Panc1 (cell line): ENCODE measurements at regions not wholly inside any gene's neighbourhood (a gene's known extent, or its start where the extent isn't known, plus 50 kb on each side); places are given as distances from the start of the nearest gene placed in this dataset.

ENCODE experiments used
- ATAC-seq: fragments of 200-7000 bp; cut with Tn5 transposase; 2 replicates; pipeline ENCODE4 v1.9.1; 2020; ENCODE audit warnings: mild to moderate bottlenecking, moderate library complexity
- BruUV-seq: library from RNA; stranded (reverse); fragments of 400-500 nt; replicated peaks from 2 replicates; lab custom pipeline; 2021; lab: Mats Ljungman, UMichigan
- CTCF ChIA-PET: fragments of 300-600 bp; sonication (Branson Sonifier 250); formaldehyde crosslinking; loops from one replicate; lab custom pipeline; 2022; ENCODE audit warnings: antibody characterized with exemption; lab: Charles Lee
- POLR2A ChIA-PET: fragments of 300-600 bp; sonication (Branson Sonifier 250); formaldehyde crosslinking; loops from one replicate; lab custom pipeline; 2022; ENCODE audit warnings: antibody characterized with exemption; lab: Charles Lee
- DNase-seq: peaks from one replicate; pipeline ENCODE4 v3.0.0-alpha.2; 2010; ENCODE audit warnings: low read depth, low spot score
- H3K27ac ChIP-seq: 2 replicates; pipeline ENCODE4 v1.5.1; 2011; ENCODE audit warnings: mild to moderate bottlenecking, low read length, inconsistent platforms
- H3K27me3 ChIP-seq: fragments of 200-500 bp; sonication (Bioruptor generic); 2 replicates; pipeline ENCODE4 v1.6.0; 2014; ENCODE audit warnings: low read length, inconsistent platforms; ENCODE audit not compliant: control insufficient read depth, insufficient read depth
- H3K36me3 ChIP-seq: fragments of 200-500 bp; sonication (Bioruptor generic); 2 replicates; pipeline ENCODE4 v1.5.1; 2014; ENCODE audit warnings: inconsistent platforms, mild to moderate bottlenecking, low read length, moderate library complexity; ENCODE audit not compliant: control insufficient read depth, insufficient read depth
- H3K4me1 ChIP-seq: 2 replicates; pipeline ENCODE4 v1.5.1; 2011; ENCODE audit warnings: inconsistent platforms, mild to moderate bottlenecking, low read length, moderate library complexity; ENCODE audit not compliant: control insufficient read depth, insufficient read depth
- H3K4me3 ChIP-seq, 2 experiments: 2 replicates each; pipeline ENCODE4 v1.5.1; 2011 to 2012; ENCODE audit warnings: low read depth in 2 of 2, low read length in 2 of 2, mild to moderate bottlenecking in 2 of 2, inconsistent platforms in 1 of 2, moderate library complexity in 1 of 2
- H3K9me3 ChIP-seq: fragments of 200-500 bp; sonication (Bioruptor generic); 2 replicates; pipeline ENCODE4 v1.5.1; 2014; ENCODE audit warnings: low read depth, mild to moderate bottlenecking, inconsistent platforms, low read length, moderate library complexity; ENCODE audit not compliant: control insufficient read depth, insufficient read depth
- POLR2AphosphoS5 ChIP-seq: IDR thresholded peaks from 2 replicates; pipeline ENCODE4 v1.6.1; 2012; ENCODE audit warnings: mild to moderate bottlenecking, low read depth, low read length, moderate library complexity
- SIN3A ChIP-seq: IDR thresholded peaks from 2 replicates; pipeline ENCODE4 v1.6.1; 2012; ENCODE audit warnings: low read depth, mild to moderate bottlenecking, low read length, moderate library complexity, borderline replicate concordance; ENCODE audit not compliant: insufficient read depth
- TCF7L2 ChIP-seq: IDR thresholded peaks from 2 replicates; pipeline ENCODE4 v1.6.1; 2011; ENCODE audit warnings: mild to moderate bottlenecking, low read depth, low read length, inconsistent platforms
- in situ Hi-C: cut with HindIII; loops from 2 replicates; pipeline ENCODE4 v1.10.0; 2016; ENCODE audit warnings: low sequenced_read_pairs, low pct_unique_long_range_greater_than_20kb
- intact Hi-C: fragments of 100-400 bp; cut with micrococcal nuclease; formaldehyde crosslinking; loops from one replicate; pipeline ENCODE4 v1.10.0; 2022; ENCODE audit not compliant: unreplicated experiment
- TF ChIP-seq, protein P1 (sequence below), 2 experiments: IDR thresholded peaks; 2 replicates each; pipeline ENCODE4 v1.6.1; 2011 to 2012; ENCODE audit warnings: low read depth in 2 of 2, control low read depth in 1 of 2, low read length in 1 of 2, mild to moderate bottlenecking in 1 of 2, moderate library complexity in 1 of 2; ENCODE audit not compliant: insufficient read depth in 1 of 2
- TF ChIP-seq, protein P2 (sequence below): fragments of 450-650 bp; IDR thresholded peaks from 2 replicates; pipeline ENCODE4 v1.5.1; 2017; ENCODE audit warnings: mild to moderate bottlenecking

DNA sequence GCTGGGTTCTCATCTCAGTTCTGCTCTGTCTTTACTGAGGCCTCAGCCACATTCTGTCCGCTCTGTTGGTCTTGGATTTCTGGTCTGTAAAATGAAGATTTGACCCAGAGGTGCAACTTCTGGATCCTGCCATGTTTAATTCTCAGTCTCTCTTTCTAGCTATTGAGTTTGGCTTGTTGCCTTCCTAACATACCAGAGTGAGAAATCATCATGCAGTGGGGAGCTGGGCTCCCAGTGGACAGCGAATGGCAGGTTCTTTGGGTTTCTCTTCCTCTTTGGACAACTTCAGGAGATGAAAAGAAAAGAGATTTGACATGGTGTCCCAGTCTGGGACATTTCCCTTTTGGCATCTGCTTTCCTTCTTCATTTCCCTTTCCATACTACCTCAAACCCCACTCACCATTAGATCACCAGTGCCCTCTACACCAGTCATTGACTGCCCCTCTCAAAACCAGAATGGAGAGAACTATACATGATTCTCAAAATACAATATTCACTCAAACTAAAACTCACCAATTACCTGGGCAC is 334.7 kb downstream of the ACTL7B start:
- Histone ChIP-seq H3K4me1 (no peaks in the 10 kb centered on the region), H3K36me3 (no peaks in the 10 kb centered on the region), H3K27ac (no peak overlapping the region), H3K27me3 (no peaks in the 10 kb centered on the region), H3K4me3 (no peak overlapping the region), H3K9me3 (no peaks in the 10 kb centered on the region)
- ATAC-seq (no peak), DNase-seq (no peak)
- POLR2A ChIA-PET = no interaction called here
- intact Hi-C loops (no loop called here), in situ Hi-C loops (no loop called here)
- CTCF ChIA-PET = no interaction called here
- TF ChIP-seq, protein P1, sequence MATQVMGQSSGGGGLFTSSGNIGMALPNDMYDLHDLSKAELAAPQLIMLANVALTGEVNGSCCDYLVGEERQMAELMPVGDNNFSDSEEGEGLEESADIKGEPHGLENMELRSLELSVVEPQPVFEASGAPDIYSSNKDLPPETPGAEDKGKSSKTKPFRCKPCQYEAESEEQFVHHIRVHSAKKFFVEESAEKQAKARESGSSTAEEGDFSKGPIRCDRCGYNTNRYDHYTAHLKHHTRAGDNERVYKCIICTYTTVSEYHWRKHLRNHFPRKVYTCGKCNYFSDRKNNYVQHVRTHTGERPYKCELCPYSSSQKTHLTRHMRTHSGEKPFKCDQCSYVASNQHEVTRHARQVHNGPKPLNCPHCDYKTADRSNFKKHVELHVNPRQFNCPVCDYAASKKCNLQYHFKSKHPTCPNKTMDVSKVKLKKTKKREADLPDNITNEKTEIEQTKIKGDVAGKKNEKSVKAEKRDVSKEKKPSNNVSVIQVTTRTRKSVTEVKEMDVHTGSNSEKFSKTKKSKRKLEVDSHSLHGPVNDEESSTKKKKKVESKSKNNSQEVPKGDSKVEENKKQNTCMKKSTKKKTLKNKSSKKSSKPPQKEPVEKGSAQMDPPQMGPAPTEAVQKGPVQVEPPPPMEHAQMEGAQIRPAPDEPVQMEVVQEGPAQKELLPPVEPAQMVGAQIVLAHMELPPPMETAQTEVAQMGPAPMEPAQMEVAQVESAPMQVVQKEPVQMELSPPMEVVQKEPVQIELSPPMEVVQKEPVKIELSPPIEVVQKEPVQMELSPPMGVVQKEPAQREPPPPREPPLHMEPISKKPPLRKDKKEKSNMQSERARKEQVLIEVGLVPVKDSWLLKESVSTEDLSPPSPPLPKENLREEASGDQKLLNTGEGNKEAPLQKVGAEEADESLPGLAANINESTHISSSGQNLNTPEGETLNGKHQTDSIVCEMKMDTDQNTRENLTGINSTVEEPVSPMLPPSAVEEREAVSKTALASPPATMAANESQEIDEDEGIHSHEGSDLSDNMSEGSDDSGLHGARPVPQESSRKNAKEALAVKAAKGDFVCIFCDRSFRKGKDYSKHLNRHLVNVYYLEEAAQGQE (IDR thresholded peaks at IDR 0.05; ENCODE audit: insufficient read depth in 1 of 2, low read depth in 2 of 2, low read length in 1 of 2) = no peak
- TF ChIP-seq, protein P2, sequence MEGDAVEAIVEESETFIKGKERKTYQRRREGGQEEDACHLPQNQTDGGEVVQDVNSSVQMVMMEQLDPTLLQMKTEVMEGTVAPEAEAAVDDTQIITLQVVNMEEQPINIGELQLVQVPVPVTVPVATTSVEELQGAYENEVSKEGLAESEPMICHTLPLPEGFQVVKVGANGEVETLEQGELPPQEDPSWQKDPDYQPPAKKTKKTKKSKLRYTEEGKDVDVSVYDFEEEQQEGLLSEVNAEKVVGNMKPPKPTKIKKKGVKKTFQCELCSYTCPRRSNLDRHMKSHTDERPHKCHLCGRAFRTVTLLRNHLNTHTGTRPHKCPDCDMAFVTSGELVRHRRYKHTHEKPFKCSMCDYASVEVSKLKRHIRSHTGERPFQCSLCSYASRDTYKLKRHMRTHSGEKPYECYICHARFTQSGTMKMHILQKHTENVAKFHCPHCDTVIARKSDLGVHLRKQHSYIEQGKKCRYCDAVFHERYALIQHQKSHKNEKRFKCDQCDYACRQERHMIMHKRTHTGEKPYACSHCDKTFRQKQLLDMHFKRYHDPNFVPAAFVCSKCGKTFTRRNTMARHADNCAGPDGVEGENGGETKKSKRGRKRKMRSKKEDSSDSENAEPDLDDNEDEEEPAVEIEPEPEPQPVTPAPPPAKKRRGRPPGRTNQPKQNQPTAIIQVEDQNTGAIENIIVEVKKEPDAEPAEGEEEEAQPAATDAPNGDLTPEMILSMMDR = no peak
- no peak for TF ChIP-seq TCF7L2
- no peak for TF ChIP-seq SIN3A
- no peak for TF ChIP-seq POLR2AphosphoS5
- no TSS peak for BruUV-seq

DNA sequence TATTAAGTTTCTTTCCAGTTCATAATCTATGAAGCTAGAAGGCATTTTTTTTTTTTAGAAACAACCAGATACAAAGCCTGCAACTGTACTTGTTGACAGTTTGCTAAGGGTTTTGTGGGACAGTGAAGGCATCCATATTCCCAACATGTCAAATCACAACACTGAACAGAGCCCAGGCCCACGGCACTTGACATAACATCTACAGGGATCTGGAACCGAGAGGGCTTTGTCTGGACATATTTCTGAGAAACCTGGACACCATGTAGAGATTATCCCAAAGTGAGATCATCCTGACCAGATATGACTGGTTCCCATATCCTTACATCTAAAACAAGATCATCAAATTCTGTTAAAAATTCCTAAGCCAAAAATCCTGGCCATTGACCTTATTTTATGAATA is 336.3 kb downstream of the ACTL7B start:
- Histone ChIP-seq H3K27me3 (no peaks in the 10 kb centered on the region), H3K9me3 (no peaks in the 10 kb centered on the region), H3K4me1 (no peaks in the 10 kb centered on the region), H3K27ac (no peak overlapping the region), H3K36me3 (no peaks in the 10 kb centered on the region), H3K4me3 (no peak overlapping the region)
- ATAC-seq (no peak), DNase-seq (no peak)
- intact Hi-C loops = no loop called here
- in situ Hi-C loops = no loop called here
- ChIA-PET CTCF (no interaction called here), POLR2A (interaction anchor here (0.6 kb wide), 1 partner anchor 22 kb away, joined by 3 read pairs; no protein-coding TSS in a partner anchor)
- BruUV-seq = no TSS peak
- TF ChIP-seq, protein P2 = no peak
- TF ChIP-seq SIN3A = no peak
